SU-DHL-6 (cell line): ENCODE measurements at regions not wholly inside any gene's neighbourhood (a gene's known extent, or its start where the extent isn't known, plus 50 kb on each side); places are given as distances from the start of the nearest gene placed in this dataset.

Experiments used
- H2AFZ ChIP-seq: fragments of 200-600 bp; sonication (generic); 2 replicates; pipeline ENCODE4 v1.6.1; 2014; ENCODE audit warnings: low read depth, mild to moderate bottlenecking, moderate library complexity, mixed read lengths, antibody characterized with exemption, low read length; ENCODE audit not compliant: severe bottlenecking
- H3F3A ChIP-seq: fragments of 200-600 bp; shearing (Covaris generic); 2 replicates; pipeline ENCODE4 v1.6.0; 2016; ENCODE audit warnings: antibody characterized with exemption, mild to moderate bottlenecking; ENCODE audit not compliant: insufficient read depth
- H3K27ac ChIP-seq: fragments of 200-600 bp; sonication (generic); 2 replicates; pipeline ENCODE4 v1.5.1; 2016; ENCODE audit warnings: low read depth, mild to moderate bottlenecking, low read length, moderate library complexity, mixed read lengths
- H3K27me3 ChIP-seq: fragments of 200-600 bp; sonication (generic), shearing (Covaris generic); 2 replicates; pipeline ENCODE4 v1.6.0; 2014; ENCODE audit warnings: mild to moderate bottlenecking, low read length
- H3K36me3 ChIP-seq: fragments of 200-600 bp; sonication (generic); 2 replicates; pipeline ENCODE4 v1.6.1; 2014; ENCODE audit warnings: mild to moderate bottlenecking, low read length, mixed read lengths
- H3K4me2 ChIP-seq: fragments of 300-600, 200-600 bp; shearing (Covaris generic), sonication (generic); 2 replicates; pipeline ENCODE4 v1.6.0; 2014; ENCODE audit warnings: low read length, low read depth, mild to moderate bottlenecking; ENCODE audit not compliant: poor library complexity, severe bottlenecking
- H3K4me3 ChIP-seq: fragments of 200-600 bp; sonication (generic); 2 replicates; pipeline ENCODE4 v1.5.1; 2014; ENCODE audit warnings: antibody characterized with exemption, low read length, mild to moderate bottlenecking, mixed read lengths; ENCODE audit not compliant: insufficient read depth, poor library complexity, severe bottlenecking
- H3K79me2 ChIP-seq: fragments of 200-600 bp; sonication (generic); 2 replicates; pipeline ENCODE4 v1.6.1; 2014; ENCODE audit warnings: mild to moderate bottlenecking, low read length, moderate library complexity; ENCODE audit not compliant: insufficient read depth
- H3K9ac ChIP-seq: fragments of 200-600 bp; sonication (generic); 2 replicates; pipeline ENCODE4 v1.7.0; 2014; ENCODE audit warnings: mild to moderate bottlenecking, low read length
- H3K9me2 ChIP-seq: fragments of 200-600 bp; sonication (generic); replicated peaks from 2 replicates; pipeline ENCODE4 v1.6.1; 2014; ENCODE audit warnings: low read length; ENCODE audit not compliant: insufficient read depth
- H3K9me3 ChIP-seq: fragments of 200-600 bp; sonication (generic); 2 replicates; pipeline ENCODE4 v1.6.1; 2014; ENCODE audit warnings: low read length, mixed read lengths; ENCODE audit not compliant: insufficient read depth
- H4K20me1 ChIP-seq: fragments of 200-600 bp; sonication (generic); 2 replicates; pipeline ENCODE4 v1.6.1; 2014; ENCODE audit warnings: low read depth, mild to moderate bottlenecking, antibody characterized with exemption, low read length, moderate library complexity, mixed read lengths
- EZH2phosphoT487 ChIP-seq: fragments of 200-600 bp; sonication (generic), shearing (Covaris generic); conservative IDR thresholded peaks from 2 replicates; pipeline ENCODE4 v1.6.1; 2018; ENCODE audit warnings: mild to moderate bottlenecking, antibody characterized with exemption, low read length, moderate library complexity, mixed read lengths
- TF ChIP-seq, protein P1 (sequence below): fragments of 200-600 bp; sonication (generic); IDR thresholded peaks from one replicate; pipeline ENCODE4 v1.5.1; 2017; ENCODE audit warnings: antibody characterized with exemption, mild to moderate bottlenecking, low read length, moderate library complexity; ENCODE audit not compliant: insufficient read depth, poor library complexity, severe bottlenecking

DNA sequence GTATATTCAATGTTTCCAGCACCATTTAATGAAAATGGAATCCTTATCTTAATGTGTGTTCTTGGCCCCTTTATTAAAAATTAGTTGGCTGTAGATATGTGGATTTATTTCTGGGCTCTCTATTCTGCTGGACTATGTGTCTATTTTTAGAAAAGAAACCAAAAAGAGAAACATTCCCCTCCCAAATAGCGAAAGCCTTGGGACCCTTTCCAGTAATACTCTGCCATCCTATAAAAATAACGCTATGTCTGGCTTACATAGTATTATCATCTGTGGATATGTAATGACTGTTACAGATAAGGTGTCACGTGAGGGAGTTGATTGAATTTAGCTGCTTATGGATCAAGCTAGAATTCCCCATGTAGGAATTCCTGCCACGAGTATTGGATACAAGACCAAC, 279.3 kb upstream of the KIF2B start:
- no peaks in the 10 kb centered on the region for H4K20me1 ChIP-seq
- no peak overlapping the region for H3K4me3 ChIP-seq
- TF ChIP-seq, protein P1, sequence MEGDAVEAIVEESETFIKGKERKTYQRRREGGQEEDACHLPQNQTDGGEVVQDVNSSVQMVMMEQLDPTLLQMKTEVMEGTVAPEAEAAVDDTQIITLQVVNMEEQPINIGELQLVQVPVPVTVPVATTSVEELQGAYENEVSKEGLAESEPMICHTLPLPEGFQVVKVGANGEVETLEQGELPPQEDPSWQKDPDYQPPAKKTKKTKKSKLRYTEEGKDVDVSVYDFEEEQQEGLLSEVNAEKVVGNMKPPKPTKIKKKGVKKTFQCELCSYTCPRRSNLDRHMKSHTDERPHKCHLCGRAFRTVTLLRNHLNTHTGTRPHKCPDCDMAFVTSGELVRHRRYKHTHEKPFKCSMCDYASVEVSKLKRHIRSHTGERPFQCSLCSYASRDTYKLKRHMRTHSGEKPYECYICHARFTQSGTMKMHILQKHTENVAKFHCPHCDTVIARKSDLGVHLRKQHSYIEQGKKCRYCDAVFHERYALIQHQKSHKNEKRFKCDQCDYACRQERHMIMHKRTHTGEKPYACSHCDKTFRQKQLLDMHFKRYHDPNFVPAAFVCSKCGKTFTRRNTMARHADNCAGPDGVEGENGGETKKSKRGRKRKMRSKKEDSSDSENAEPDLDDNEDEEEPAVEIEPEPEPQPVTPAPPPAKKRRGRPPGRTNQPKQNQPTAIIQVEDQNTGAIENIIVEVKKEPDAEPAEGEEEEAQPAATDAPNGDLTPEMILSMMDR = no peak
- TF ChIP-seq EZH2phosphoT487 = no peak

DNA sequence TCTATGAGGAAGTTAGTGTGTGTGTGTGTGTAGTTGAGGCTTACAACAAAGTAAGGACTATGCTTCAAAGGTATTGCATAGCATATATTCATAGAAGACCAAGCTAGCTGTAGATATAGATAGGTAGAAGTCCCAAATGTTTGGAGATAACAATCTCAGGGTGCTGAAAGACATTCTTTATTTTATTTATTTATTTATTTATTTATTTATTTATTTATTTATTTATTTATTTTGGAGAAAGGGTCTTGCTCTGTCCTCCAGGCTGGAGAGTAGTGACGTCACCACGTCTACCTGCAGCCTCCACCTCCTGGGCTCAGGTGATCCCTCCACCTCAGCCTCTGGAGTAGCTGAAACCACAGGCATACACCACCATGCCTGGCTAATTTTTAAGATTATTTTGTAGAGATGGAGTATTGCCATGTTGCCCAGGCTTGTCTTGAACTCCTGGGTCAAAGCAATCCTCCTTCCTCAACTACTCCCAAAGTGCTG, 284.6 kb upstream of the KIF2B start:
- TF ChIP-seq EZH2phosphoT487 = no peak
- TF ChIP-seq, protein P1 = no peak
- Histone ChIP-seq H3K9me2 (no peaks in the 10 kb centered on the region), H3K4me3 (no peak overlapping the region), H3K4me2 (no peak overlapping the region), H3K9me3 (no peaks in the 10 kb centered on the region), H3K36me3 (no peaks in the 10 kb centered on the region), H3K27ac (no peak overlapping the region), H4K20me1 (no peaks in the 10 kb centered on the region), H3K9ac (no peak overlapping the region), H3K27me3 (no peaks in the 10 kb centered on the region), H2AFZ (no peak overlapping the region), H3F3A (no peaks in the 10 kb centered on the region), H3K79me2 (no peaks in the 10 kb centered on the region)

More for the DNA sequence above, 279.3 kb upstream of the KIF2B start:
- H3K27ac ChIP-seq = no peak overlapping the region
- no peak overlapping the region for H3K4me2 ChIP-seq
- H3K9me3 ChIP-seq = no peaks in the 10 kb centered on the region
- no peak overlapping the region for H2AFZ ChIP-seq
- H3F3A ChIP-seq = no peaks in the 10 kb centered on the region
- no peaks in the 10 kb centered on the region for H3K27me3 ChIP-seq
- no peaks in the 10 kb centered on the region for H3K9me2 ChIP-seq
- no peak overlapping the region for H3K9ac ChIP-seq
- H3K79me2 ChIP-seq = no peaks in the 10 kb centered on the region
- H3K36me3 ChIP-seq = no peaks in the 10 kb centered on the region

DNA sequence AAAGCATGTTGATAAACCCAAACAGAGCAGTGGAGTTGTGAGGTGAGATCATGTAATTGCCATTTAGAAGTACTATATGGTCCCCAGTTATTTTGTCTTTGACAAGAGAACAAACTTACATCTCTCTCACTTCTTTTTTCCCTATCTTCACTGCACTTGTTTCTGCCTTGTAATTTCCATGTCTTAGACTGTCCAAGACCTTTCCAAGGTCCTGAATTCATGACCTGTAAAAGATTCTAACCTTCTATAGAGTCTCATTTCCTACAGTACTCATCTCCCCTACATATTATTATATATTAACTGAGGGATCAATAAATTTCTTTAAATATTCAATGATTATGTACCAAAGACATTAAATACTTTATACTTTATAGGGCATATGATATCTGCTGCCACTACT, 295.3 kb upstream of the KIF2B start:
- Histone ChIP-seq H3K27me3 (no peaks in the 10 kb centered on the region), H3K9me2 (no peaks in the 10 kb centered on the region), H3K27ac (no peak overlapping the region), H3F3A (no peaks in the 10 kb centered on the region), H2AFZ (no peak overlapping the region), H4K20me1 (no peaks in the 10 kb centered on the region), H3K9ac (no peak overlapping the region), H3K9me3 (no peaks in the 10 kb centered on the region), H3K36me3 (no peaks in the 10 kb centered on the region), H3K4me2 (no peak overlapping the region), H3K4me3 (no peak overlapping the region), H3K79me2 (no peaks in the 10 kb centered on the region)
- no peak for TF ChIP-seq EZH2phosphoT487
- TF ChIP-seq, protein P1 = no peak

DNA sequence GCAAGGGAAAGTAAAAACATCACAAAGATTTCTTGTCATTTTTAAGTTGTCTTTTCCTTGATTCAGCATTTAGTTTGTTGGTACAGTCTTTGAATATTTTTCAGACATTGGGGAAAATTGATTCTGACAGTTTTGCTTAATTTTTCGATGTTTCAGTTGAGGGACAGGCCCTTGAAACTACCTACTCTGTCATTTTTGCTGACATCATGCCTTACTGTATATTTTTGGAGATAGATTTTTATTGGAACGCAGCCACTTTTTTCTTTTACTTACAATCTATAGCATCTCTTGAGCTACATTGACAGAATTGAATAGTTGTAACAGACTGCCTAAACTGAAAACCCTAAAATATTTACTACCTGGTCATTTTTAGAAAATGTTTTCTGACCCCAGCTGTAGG, 297.1 kb upstream of the KIF2B start:
- H2AFZ ChIP-seq = no peak overlapping the region
- H3K4me3 ChIP-seq = no peak overlapping the region
- H3K4me2 ChIP-seq = no peak overlapping the region
- H3K79me2 ChIP-seq = no peaks in the 10 kb centered on the region
- H3K27me3 ChIP-seq = no peaks in the 10 kb centered on the region
- no peaks in the 10 kb centered on the region for H4K20me1 ChIP-seq
- H3K27ac ChIP-seq = no peak overlapping the region
- no peaks in the 10 kb centered on the region for H3K36me3 ChIP-seq
- H3K9me3 ChIP-seq = no peaks in the 10 kb centered on the region
- H3K9me2 ChIP-seq = no peaks in the 10 kb centered on the region
- no peak for TF ChIP-seq EZH2phosphoT487
- TF ChIP-seq, protein P1 = no peak
- H3F3A ChIP-seq = no peaks in the 10 kb centered on the region
- H3K9ac ChIP-seq = no peak overlapping the region
